SJSA1 (cell line): ENCODE measurements at regions not wholly inside any gene's neighbourhood (a gene's known extent, or its start where the extent isn't known, plus 50 kb on each side); places are given as distances from the start of the nearest gene placed in this dataset.

Experiments
- DNase-seq, 2 experiments: peaks; one replicate each; pipeline ENCODE4 v3.0.0-alpha.2; 2015 to 2020; ENCODE audit warnings: low spot score in 2 of 2, low read depth in 1 of 2
- H3K27ac ChIP-seq: fragments of 250-450 bp; sonication (Bioruptor Pico); 2 replicates; pipeline ENCODE4 v1.5.1; 2020; ENCODE audit warnings: mild to moderate bottlenecking, moderate library complexity
- H3K27me3 ChIP-seq: fragments of 250-450 bp; sonication (Bioruptor Pico); replicated peaks from 2 replicates; pipeline ENCODE4 v1.5.1; 2020; ENCODE audit warnings: mild to moderate bottlenecking, moderate library complexity
- H3K36me3 ChIP-seq: fragments of 250-450 bp; sonication (Bioruptor Pico); 2 replicates; pipeline ENCODE4 v1.5.1; 2020; ENCODE audit warnings: mild to moderate bottlenecking
- H3K4me1 ChIP-seq: fragments of 250-450 bp; sonication (Bioruptor Pico); replicated peaks from 2 replicates; pipeline ENCODE4 v1.6.1; 2021; ENCODE audit warnings: mild to moderate bottlenecking
- H3K4me3 ChIP-seq: fragments of 250-450 bp; sonication (Bioruptor Pico); 2 replicates; pipeline ENCODE4 v1.5.1; 2020; ENCODE audit warnings: mild to moderate bottlenecking
- H3K9me3 ChIP-seq: fragments of 250-450 bp; sonication (Bioruptor Pico); replicated peaks from 2 replicates; pipeline ENCODE4 v1.5.1; 2020; ENCODE audit warnings: mild to moderate bottlenecking

DNA sequence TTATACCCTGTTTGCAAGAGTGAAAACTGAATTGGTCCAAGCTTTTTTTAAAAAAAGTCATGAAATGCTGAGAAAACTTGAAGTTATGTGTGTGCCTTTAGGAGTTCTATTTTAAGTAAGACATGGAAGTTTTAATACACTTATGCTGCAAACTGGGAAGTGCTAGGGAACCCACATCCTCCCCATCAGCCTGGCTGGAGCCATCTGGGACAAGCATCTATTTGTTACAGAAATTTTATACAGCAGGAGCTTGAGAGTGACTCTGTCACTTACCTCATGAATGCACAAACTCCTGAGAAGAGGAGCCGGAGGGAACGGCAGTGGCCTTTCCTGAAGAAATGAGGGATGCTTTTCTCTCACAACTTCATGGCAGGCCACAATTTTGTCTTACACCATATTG, 78.2 kb upstream of the SLC44A3 start:
- Histone ChIP-seq H3K27me3 (no peaks in the 10 kb centered on the region), H3K9me3 (no peaks in the 10 kb centered on the region)
- DNase-seq, result no peak

DNA sequence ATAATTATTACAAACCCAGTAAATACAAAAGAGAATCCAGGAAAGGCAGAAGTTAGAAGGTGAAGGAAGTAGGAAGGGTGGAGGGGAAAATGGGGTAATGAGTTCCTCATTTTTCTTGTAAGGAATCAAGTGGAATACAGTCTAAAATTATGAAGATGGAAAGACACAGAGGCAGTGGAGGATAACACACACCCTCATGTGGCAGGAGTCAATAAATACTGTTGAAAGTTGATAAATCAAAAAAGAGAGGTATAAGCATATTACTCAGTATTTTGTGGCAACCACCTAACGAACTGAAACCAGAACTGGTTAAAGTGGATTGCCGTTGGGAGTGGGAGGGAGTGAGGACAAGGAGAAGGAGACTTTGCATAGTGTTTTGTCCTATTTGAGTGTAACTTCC, 78.6 kb upstream of the SLC44A3 start:
- Histone ChIP-seq H3K4me1 (peaks cover 63% of the 10 kb centered on the region), H3K27ac (no peak overlapping the region), H3K4me3 (no peak overlapping the region), H3K36me3 (no peaks in the 10 kb centered on the region), H3K27me3 (no peaks in the 10 kb centered on the region), H3K9me3 (no peaks in the 10 kb centered on the region)
- no peak for DNase-seq

More for the DNA sequence above, 78.2 kb upstream of the SLC44A3 start:
- Histone ChIP-seq H3K4me3 (no peak overlapping the region), H3K27ac (no peak overlapping the region), H3K36me3 (no peaks in the 10 kb centered on the region), H3K4me1 (peaks cover 60% of the 10 kb centered on the region)

DNA sequence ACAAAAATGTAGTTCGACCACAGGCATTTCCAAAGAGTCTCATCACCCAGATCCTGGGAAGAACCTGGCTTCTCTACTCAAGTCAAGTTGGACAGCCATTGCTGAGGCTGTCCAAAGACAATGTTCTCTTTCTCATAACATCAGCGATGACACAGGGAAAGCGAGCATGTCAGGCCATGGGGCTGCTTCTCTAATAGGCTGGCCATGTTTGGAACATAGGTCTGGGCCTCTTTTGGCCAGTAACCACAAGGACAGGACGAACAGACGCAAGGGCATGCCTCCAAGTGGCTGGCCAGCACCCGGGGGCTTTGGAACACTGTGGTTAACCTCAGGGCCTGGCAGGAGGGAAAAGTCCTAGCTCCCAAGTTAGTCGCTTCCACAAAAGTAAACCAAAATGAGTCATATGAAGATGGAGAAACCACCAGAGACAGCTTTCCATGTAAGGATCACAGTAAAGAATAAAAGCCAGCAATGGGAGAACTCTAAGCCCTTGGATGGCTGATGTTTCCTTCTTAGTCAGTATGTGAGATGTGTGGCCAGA, 80.6 kb upstream of the SLC44A3 start:
- Histone ChIP-seq H3K27ac (peak overlapping the region; percentile 41), H3K36me3 (no peaks in the 10 kb centered on the region), H3K9me3 (no peaks in the 10 kb centered on the region), H3K4me3 (no peak overlapping the region), H3K4me1 (peaks cover 76% of the 10 kb centered on the region), H3K27me3 (no peaks in the 10 kb centered on the region)
- peak; percentile 94 to 95 for DNase-seq

DNA sequence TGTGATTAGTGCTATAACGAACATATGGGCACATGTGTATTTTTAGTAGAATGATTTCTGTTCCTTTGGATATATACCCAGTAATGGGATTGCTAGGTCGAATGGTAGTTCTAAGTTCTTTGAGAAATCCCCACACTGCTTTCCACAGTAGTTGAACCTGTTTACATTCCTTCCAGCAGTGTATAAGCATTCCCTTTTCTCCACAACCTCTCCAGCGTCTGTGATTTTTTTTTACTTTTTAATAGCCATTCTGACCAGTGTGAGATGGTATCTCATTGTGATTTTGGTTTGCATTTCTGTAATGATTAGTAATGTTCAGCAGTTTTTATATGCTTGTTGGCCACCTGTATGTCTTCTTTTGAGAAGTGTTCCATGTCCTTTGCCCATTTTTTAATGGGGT, 81.8 kb upstream of the SLC44A3 start:
- H3K4me3 ChIP-seq, result no peak overlapping the region
- peak overlapping the region; percentile 41; the same call in 1 of the 2 replicates for H3K27ac ChIP-seq
- peaks cover 64% of the 10 kb centered on the region for H3K4me1 ChIP-seq
- no peaks in the 10 kb centered on the region for H3K36me3 ChIP-seq
- peak in 1 of 2 experiments; percentile 62 for DNase-seq
- no peaks in the 10 kb centered on the region for H3K9me3 ChIP-seq
- no peaks in the 10 kb centered on the region for H3K27me3 ChIP-seq

DNA sequence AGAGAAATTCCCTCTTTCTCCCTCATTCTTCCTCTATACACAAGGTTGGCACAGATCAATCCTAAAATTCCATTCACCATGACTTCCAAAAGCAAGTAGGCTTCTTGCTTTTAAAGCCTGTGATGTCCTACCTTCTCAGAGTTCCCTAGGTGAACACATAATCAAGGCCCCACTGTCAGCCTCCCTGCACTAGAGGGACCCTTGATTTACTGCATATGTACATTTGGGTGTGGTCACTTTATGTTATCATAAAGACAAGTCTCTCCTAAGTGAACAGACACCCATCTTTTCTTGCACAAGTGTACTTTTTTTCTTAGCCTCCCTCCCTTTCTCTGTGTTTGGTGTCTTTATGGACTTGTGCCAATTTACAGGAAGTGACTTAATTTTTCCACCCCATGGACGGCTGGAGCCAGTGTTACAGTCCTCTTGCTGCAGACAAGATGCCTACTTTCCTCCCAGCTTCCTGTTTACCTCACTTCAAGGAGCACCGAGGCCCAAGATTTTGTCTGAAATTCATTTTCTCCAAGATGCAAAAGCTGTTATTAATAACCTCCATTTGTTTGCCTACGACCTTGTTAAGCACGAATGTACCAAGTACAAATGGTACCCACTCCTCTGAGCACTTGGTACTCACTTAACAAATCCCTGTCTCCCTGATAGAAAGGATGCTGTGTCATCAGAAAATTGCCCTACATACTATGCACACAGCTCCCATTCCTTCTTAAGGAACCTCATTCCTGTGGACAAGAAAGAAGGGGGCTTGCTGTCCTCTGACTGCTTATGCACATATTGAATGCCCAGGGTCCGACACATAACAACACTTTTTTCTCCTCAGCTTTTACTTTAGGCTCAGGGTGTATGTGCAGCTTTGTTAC, 82.8 kb upstream of the SLC44A3 start:
- H3K36me3 ChIP-seq, result no peaks in the 10 kb centered on the region
- H3K27ac ChIP-seq, result no peak overlapping the region
- peak in 1 of 2 experiments; percentile 52 for DNase-seq
- peaks cover 60% of the 10 kb centered on the region for H3K4me1 ChIP-seq
- no peak overlapping the region for H3K4me3 ChIP-seq
- H3K9me3 ChIP-seq, result no peaks in the 10 kb centered on the region
- H3K27me3 ChIP-seq, result no peaks in the 10 kb centered on the region

DNA sequence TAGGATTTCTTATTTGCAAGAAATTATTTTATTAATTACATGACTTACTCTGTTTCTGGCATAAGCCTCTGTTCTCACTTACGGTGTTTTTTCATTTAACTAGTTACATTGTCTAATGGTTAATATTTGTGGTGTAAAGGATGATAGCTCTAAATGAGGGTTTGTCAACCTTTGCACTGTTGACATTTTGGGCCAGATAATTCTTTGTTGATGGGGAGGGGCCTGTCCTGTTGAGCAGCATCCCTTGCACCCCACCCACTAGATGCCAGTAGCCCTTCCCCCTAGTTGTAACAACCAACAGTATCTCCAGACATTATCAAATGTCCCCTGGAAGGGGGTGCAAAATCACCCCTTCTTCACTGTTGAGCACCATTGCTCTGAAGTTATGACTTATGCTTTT, 83.6 kb upstream of the SLC44A3 start:
- Histone ChIP-seq H3K27ac (no peak overlapping the region), H3K27me3 (no peaks in the 10 kb centered on the region), H3K4me3 (no peak overlapping the region), H3K36me3 (no peaks in the 10 kb centered on the region), H3K9me3 (no peaks in the 10 kb centered on the region), H3K4me1 (peaks cover 68% of the 10 kb centered on the region)
- DNase-seq, result no peak

DNA sequence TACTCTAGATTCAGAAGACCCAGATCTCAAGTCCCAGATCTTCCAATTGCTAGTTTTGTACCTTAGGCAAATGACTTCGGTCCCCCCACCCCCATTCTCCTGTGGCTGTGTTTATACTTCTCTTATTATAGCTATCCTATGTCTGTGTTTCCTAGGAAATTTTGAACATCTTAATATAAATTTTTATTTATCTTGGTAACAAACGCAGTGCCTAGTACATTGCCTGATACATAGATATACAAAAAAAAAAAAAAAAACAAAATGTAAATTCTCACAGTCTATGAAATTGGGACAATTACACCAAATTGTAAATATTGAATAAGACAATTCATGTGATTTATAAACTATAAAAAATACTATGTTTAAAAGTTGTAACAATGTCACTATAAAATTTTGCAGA, 84.1 kb upstream of the SLC44A3 start:
- no peak for DNase-seq
- H3K4me1 ChIP-seq, result peaks cover 70% of the 10 kb centered on the region
- no peaks in the 10 kb centered on the region for H3K36me3 ChIP-seq
- no peaks in the 10 kb centered on the region for H3K27me3 ChIP-seq
- H3K9me3 ChIP-seq, result no peaks in the 10 kb centered on the region
- H3K4me3 ChIP-seq, result no peak overlapping the region
- peak overlapping the region; percentile 69; the same call in 1 of the 2 replicates for H3K27ac ChIP-seq

DNA sequence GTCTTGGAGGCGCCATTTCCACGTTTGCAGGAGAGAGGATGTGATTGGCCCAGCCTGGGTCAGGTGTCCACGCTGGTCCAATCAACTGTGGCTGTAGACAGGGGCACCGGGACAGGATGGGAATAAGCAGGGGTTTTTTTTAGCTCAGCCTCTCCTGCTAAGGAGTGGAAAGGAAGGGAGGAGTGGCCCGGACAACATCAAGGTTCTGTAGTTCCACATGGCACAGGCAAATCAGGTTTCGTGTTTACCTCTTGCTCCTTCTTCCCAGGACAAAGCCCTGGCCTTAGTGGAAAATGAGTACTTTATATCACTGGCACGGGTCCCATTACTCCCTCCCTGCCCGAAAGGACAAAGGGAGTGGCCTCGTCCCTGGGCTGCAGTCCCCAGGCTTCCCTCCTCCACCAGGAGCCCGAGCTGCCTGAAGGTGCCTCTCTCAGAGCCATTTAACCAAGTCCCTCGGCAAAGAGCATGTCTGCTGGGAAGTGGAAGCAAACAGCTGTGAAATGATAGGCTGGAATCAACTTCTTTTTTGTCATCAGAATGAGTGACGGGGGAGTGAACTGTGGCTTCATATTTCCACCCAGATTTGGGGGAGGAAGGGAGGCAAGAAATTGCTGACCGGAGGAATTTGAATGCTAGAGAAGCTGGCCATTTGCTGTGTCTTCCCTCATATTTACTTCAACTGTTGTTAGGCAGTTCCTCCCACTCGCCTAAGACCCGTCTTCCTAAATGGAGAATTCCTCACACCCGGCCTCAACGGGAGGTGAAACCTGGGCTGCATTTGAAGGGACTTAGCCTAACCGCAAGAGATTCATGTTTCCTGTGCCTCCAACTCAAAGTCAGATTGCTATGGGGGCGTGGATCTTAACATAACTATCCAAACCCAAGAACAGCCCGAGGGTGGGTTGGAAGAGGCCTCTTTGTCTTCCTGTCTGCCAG, 84.9 kb upstream of the SLC44A3 start:
- Histone ChIP-seq H3K4me3 (no peak overlapping the region), H3K4me1 (peaks cover 74% of the 10 kb centered on the region), H3K27me3 (no peaks in the 10 kb centered on the region), H3K36me3 (no peaks in the 10 kb centered on the region), H3K9me3 (no peaks in the 10 kb centered on the region), H3K27ac (peak overlapping the region; percentile 69)
- peak; percentile 66 to 73 for DNase-seq

DNA sequence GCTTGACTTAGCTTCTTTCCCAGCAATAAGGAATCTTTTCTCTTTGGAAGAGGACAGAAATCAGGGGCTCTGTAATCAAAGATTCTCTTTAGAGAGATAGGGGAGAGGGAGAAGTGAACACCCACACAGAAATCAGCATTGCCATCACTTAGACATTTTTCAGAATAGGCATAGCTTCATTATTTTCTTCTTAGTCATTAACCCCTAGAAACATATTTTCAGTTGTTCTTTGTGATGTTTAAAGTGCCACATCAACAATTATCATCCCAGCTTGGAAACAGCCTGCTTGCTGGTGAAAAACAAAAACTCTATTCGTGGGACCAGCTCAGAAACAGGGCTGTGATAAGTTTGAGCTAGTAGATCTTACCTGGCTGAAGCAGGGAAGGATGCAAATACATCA, 88.3 kb upstream of the SLC44A3 start:
- peak overlapping the region; percentile 41 for H3K27ac ChIP-seq
- no peaks in the 10 kb centered on the region for H3K27me3 ChIP-seq
- H3K9me3 ChIP-seq, result no peaks in the 10 kb centered on the region
- peaks cover 72% of the 10 kb centered on the region for H3K4me1 ChIP-seq
- no peaks in the 10 kb centered on the region for H3K36me3 ChIP-seq
- DNase-seq, result peak in 1 of 2 experiments; percentile 33
- no peak overlapping the region for H3K4me3 ChIP-seq

DNA sequence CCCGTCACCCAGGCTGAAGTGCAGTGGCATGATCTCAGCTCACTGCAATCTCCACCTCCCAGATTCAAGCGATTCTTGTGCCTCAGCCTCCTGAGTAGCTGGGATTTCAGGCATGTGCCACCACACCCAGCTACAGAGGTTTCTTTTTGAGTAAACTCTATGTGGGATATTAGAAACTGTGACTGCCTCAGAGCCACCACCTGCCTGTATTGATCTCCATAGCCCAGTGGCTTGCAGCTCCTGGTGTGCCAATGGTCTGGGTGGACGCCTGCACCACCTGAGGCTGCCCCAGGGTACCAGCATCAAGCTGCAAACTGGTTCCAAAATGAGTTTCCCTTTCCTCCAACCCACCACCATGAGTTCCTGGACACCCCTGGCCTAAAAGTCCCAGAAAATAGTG, 89.7 kb upstream of the SLC44A3 start:
- H3K27ac ChIP-seq, result peak overlapping the region; percentile 26
- no peaks in the 10 kb centered on the region for H3K36me3 ChIP-seq
- no peak overlapping the region for H3K4me3 ChIP-seq
- H3K27me3 ChIP-seq, result no peaks in the 10 kb centered on the region
- no peaks in the 10 kb centered on the region for H3K9me3 ChIP-seq
- DNase-seq, result peak; percentile 22 to 73
- H3K4me1 ChIP-seq, result peaks cover 76% of the 10 kb centered on the region

DNA sequence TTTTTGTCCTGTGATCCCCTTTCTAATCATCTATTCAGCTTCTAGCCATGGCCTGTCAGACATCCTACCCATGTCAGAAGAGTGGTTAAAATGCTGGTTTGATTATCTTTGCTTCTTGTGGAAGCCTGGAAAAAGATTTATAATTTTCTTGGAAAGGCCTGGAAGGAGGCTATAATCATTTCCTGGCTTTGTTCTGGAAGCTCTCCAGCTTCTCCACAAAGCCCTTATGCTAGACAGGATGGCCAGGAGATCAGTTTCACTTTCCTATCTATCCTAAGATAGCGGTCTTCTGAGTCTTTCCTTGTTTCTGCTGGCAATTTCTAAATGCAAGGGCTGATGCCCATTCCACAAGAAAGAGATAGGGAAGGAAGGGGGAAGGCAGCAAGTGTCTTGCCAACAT, 90.9 kb upstream of the SLC44A3 start:
- Histone ChIP-seq H3K4me3 (no peak overlapping the region), H3K27ac (peak overlapping the region; percentile 26), H3K9me3 (no peaks in the 10 kb centered on the region), H3K27me3 (no peaks in the 10 kb centered on the region), H3K36me3 (no peaks in the 10 kb centered on the region), H3K4me1 (peaks cover 71% of the 10 kb centered on the region)
- DNase-seq, result peak in 1 of 2 experiments; percentile 63

DNA sequence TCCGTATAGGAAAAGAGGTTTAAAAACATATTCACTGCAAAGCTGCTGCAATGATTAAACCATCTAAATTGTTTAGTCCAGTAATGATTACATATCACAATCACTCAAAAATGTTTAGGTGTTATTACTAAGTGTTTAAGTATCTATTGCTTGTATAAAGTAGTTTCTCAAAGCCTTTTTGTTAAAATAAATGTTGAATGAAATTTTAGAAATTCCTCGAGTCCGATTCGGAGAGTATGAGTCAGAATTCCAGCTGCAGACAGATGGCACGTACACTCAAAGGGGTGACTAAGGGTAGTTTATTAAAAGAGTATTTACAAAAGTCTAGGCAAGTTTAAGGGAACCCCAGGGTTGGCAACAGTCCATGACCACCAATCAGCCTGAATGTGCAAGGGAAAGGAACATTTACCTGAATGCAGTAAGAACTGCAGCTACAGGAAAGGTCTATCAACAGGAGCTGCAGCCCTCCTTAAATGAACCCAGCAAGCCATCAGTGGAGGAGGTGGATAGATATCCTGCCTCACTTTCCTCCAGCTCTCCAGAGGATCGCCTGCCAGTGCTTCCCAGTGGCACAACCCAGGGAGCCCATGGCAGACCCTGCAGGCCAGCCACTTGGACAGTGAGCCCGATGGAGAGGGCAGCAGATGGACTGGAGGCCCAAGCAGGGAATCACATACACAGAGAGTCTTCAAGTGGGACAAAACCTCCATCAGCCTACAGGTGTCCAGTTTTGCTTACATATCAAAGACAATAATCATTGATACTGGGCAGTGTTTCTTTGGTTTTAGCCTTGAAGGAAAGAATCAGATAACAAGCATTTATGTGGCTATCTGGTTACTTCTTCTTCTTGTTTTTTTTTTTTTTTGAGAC, 92.1 kb upstream of the SLC44A3 start:
- H3K4me3 ChIP-seq, result no peak overlapping the region
- H3K27me3 ChIP-seq, result no peaks in the 10 kb centered on the region
- H3K27ac ChIP-seq, result peak overlapping the region; percentile 36
- peaks cover 71% of the 10 kb centered on the region for H3K4me1 ChIP-seq
- H3K36me3 ChIP-seq, result no peaks in the 10 kb centered on the region
- peak; percentile 91 to 94 for DNase-seq
- H3K9me3 ChIP-seq, result no peaks in the 10 kb centered on the region
